GM03348 (cell line): ENCODE measurements at regions not wholly inside any gene's neighbourhood (a gene's known extent, or its start where the extent isn't known, plus 50 kb on each side); places are given as distances from the start of the nearest gene placed in this dataset.
A peak's percentile ranks its signal among the peaks of the same experiment; 100 is the strongest.

Experiments
- DNase-seq: peaks from one replicate; pipeline ENCODE4 v3.0.0; 2012; ENCODE audit warnings: low spot score

GRCh38 chr2:128401680-128402079 lies 83.0 kb upstream of the HS6ST1 start:
- DNase-seq, result no peak

- no peak for DNase-seq
Measured at GRCh38 chr2:128402911-128403670, 84.4 kb upstream of the HS6ST1 start.

- DNase-seq, result no peak
Measured at GRCh38 chr2:128403814-128404708, 85.4 kb upstream of the HS6ST1 start.

- DNase-seq, result no peak
Measured at GRCh38 chr2:128404709-128405466, 86.2 kb upstream of the HS6ST1 start.

- no peak for DNase-seq
Measured at GRCh38 chr2:128405467-128405900, 86.8 kb upstream of the HS6ST1 start.

- DNase-seq, result no peak
Measured at GRCh38 chr2:128405981-128406613, 87.4 kb upstream of the HS6ST1 start.

- no peak for DNase-seq
Measured at GRCh38 chr2:128406736-128407554, 88.3 kb upstream of the HS6ST1 start.

- DNase-seq, result peak; percentile 90
Measured at GRCh38 chr2:128408349-128409305, 90.0 kb upstream of the HS6ST1 start.

- no peak for DNase-seq
Measured at GRCh38 chr2:128409326-128410034, 90.8 kb upstream of the HS6ST1 start.

- DNase-seq, result no peak
Measured at GRCh38 chr2:128410035-128410757, 91.5 kb upstream of the HS6ST1 start.

GRCh38 chr2:128410758-128411215 lies 92.1 kb upstream of the HS6ST1 start:
- no peak for DNase-seq

GRCh38 chr2:128411431-128411830 lies 92.8 kb upstream of the HS6ST1 start:
- DNase-seq, result no peak

GRCh38 chr2:128412181-128412871 lies 93.7 kb upstream of the HS6ST1 start:
- no peak for DNase-seq

GRCh38 chr2:128413014-128413717 lies 94.5 kb upstream of the HS6ST1 start:
- DNase-seq, result no peak

GRCh38 chr2:128413718-128414341 lies 95.2 kb upstream of the HS6ST1 start:
- DNase-seq, result no peak

GRCh38 chr2:128414351-128414750 lies 95.7 kb upstream of the HS6ST1 start:
- DNase-seq, result no peak
